Epithelial cell of prostate (primary cell): ENCODE measurements at regions not wholly inside any gene's neighbourhood (a gene's known extent, or its start where the extent isn't known, plus 50 kb on each side); places are given as distances from the start of the nearest gene placed in this dataset.

ENCODE experiments used
- DNase-seq: peaks from one replicate; pipeline ENCODE4 v3.0.0-alpha.2; 2011; ENCODE audit warnings: low read depth, low spot score
- H3K27ac ChIP-seq: fragments of 450-650 bp; 2 replicates; pipeline ENCODE4 v1.5.1; 2017; ENCODE audit warnings: mild to moderate bottlenecking

DNA sequence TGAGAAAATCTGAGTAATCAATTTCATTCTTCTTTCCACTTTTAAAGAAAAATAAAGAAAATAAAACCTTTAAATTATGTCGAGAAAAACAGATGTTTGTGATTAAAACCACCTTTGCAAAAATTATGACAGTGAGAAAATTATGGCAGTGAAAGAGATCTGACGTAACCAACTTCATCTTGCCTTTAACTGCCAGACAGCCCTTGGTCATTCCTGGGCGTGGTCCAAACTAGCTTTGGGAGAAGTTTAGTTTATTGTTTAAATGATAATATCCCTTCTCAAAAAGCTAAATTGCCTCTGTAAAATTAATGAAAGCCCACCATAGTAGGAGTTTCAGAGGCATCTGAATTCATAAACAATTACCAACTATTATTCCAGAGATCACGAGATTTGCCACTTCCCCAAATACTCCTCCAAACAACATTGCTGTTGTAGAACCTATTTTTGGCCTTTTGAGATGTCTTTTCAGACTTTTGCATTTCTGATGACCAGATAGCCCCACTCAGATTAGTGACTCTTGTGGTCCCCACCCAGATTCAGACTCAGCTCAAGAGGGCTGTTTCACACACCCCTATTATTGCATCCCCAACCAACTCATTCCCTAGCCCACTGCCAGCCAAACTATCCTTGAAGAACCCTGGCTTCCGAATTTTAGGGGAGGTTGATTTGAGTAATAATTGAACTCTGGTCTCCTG, 664.4 kb upstream of the CBLB start:
- DNase-seq = no peak
- no peak overlapping the region for H3K27ac ChIP-seq

DNA sequence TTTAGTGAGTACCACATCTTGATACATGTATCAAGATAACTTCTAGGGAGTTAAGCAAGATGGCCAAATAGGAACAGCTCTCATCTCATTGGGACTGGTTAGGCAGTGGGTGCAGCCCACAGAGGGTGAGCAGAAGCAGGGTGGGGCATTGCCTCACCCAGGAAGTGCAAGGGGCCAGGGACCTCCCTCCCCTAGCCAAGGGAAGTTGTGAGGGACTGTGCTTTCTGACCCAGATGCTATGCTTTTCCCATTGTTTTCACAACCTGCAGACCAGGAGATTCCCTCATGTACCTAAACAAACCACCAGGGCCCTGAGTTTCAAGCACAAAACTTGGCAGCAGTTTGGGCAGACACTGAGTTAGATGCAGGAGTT, 665.0 kb upstream of the CBLB start:
- DNase-seq = no peak
- H3K27ac ChIP-seq = no peak overlapping the region

DNA sequence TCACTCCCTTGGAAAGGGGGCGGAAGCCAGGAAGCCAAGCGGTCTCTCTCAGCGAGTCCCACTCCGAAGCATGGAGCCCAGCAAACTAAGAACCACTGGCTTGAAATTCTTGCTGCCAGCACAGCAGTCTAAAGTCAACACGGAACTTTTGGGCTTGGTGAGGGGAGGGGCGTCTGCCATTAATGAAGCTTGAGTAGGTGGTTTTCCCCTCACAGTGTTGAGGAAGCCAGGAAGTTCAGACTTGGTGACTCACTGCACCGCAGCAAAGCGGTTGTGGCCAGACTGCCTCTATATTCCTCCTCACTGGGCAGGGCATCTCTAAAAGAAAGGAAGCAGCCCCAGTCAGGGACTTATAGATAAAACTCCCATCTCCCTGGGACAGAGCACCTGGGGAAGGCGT, 665.4 kb upstream of the CBLB start:
- H3K27ac ChIP-seq = no peak overlapping the region
- DNase-seq = peak; percentile 44

DNA sequence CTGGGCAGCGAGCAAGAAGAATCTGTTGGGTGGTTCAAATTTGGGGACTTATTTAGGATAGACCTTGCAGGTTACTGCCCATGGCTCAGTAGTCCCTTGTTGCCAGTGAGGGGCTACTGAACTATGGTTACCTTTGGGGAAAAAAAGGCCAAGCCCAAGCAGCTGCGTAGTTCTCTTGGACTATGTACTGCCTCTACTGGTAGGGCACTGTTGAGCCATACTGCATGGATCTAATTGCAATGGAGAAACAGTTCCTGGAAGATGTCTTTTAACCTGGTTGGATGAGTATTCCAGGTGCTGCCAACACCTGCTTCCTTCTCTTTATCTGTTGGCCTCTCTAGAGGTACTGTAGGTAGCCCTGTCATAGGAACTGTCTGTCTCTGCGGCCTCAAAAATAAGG, 671.9 kb upstream of the CBLB start:
- H3K27ac ChIP-seq = no peak overlapping the region

DNA sequence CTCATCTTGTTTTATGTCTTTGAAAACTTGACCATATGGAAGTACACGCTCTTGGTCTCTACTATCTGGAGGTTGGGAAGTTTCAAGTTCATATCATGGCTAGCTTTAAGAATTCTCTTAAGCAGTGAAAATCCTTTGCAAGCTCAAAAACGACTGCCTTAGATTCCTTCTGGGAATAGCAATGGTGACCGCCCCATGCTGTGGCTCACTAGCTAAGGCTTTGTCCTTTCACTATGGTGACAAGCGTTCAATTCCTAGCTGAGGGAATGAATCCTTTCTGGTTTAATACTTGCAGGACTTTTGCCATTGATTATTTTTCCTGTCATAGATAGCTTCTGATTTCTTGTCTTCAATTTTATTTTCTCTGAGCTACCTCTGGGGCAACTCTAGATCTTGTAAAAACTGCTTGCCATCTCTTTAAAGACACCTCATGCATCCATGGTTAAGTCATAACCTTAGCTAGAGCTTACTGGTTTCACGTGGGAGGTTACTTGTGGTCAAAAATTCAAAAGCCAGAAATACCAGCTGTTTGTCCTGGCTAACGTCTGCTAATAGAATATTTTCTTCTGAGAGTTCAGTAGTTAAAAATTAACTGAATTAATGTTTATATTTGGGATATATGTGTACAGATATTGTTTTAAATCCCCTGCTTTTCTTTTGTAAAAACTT, 673.4 kb upstream of the CBLB start:
- no peak overlapping the region for H3K27ac ChIP-seq
- no peak for DNase-seq

More for the DNA sequence above, 671.9 kb upstream of the CBLB start:
- no peak for DNase-seq

DNA sequence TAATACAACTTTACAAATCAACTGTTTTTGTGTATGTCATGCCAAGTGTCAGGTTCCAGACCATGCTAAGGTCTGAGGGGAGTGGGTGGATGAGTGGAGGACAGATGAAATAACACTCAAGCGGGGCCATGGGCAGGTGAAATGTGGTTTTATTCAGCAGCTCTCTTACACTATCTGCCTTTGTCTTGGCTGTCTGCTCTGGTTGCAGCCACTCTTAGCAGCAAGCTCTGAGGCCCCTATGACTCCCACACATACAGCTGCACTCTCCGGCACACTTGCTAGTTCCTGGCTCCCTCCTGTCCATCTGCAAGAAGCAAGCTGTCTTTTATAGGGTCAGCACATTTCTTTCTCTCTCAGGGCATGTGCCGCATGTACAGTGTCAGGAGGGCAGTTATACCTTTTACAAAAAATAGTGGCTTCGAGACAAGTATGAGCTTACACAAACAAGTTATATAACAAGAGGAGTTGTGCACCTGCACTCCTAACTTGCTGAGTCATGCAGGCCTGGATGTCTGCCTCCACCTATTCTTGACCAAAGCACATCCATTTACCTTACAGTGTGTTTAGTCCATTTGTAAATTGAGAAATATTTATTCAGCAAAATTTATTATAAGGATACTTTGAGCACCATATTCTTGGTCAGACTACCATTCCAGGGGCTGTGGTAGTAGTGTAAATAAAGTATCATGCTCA, 683.7 kb upstream of the CBLB start:
- H3K27ac ChIP-seq = no peak overlapping the region
- no peak for DNase-seq

DNA sequence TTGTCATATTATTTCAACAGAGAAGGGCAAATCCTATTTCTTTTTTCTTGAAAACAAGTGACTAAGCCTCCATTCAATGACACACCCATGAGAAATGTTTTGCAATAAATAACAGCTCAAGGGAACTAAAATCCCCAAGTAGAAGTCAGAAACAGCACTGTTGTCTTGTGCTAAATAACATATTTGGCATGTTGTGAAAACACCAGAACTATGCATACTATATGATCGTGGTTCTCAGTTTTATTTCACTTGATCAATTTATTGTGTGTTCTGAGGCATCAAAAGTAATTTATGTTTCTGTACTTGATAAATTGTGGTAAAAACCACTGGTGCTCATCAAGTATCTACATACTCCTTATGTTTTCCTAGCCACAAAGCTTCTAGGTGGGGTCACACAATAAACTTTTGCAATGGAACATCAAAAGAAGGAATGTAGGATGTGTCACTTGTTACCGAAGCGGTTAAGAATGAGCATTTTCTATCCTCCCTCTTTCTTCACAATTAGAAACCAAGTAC, 691.7 kb upstream of the CBLB start:
- H3K27ac ChIP-seq = peak overlapping the region; percentile 58

DNA sequence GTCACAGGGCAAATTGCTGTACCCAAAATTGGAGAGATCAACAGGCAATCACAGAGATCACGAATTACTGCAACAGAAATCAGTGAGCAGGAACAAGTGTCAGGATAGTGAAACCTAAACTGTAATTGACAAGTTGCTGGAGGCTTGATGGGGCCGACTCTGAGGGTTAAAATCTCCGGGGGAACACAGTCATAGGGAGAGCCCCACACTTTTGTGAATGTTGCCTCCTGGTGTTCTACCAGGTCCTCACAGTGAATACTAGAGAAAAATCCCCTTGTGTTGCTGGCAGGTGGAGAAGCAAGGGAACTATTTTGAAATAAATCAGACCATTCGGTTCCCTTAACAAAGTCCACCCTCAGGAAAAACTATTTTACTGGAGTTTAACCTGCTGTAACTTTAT, 697.5 kb upstream of the CBLB start:
- no peak for DNase-seq
- H3K27ac ChIP-seq = no peak overlapping the region

More for the DNA sequence above, 691.7 kb upstream of the CBLB start:
- peak; percentile 33 for DNase-seq

DNA sequence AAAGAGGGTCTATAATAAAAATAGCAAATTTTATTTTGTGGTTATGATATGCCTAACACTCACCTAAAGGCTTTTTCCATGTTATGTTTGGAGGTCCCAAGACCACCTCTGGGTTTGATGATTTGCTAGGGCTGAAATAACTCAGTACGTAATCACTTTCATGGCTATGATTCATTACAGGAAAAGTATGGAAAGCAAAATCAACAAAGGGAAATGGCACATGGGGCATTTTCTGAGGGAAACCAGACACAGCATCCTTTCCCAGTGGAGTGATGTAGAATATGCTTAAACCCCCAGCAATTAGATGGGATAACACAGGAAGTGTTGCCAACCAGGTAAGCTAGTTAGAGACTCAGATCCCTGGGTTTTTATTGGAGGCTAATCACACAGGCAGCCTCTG, 701.6 kb upstream of the CBLB start:
- DNase-seq = no peak
- H3K27ac ChIP-seq = no peak overlapping the region

DNA sequence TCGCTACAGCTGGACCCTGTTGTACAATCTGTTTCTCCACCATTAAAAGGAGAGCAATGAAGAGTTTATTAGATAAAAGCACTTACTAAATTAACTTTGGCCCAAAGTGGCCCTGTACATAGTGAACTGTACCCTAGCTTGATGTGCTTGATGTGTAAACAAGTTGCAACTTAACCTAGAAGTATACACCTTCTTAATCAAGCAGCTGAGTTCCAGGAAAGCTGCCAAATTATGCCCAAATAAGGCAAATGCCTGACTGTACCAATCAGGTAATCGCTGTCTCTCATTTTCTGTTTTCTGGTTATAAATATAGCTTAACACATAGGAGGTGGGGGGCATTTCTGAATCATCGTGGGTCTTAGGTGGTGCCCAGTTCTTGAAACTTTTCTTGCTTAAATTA, 704.8 kb upstream of the CBLB start:
- H3K27ac ChIP-seq = no peak overlapping the region
- DNase-seq = no peak

DNA sequence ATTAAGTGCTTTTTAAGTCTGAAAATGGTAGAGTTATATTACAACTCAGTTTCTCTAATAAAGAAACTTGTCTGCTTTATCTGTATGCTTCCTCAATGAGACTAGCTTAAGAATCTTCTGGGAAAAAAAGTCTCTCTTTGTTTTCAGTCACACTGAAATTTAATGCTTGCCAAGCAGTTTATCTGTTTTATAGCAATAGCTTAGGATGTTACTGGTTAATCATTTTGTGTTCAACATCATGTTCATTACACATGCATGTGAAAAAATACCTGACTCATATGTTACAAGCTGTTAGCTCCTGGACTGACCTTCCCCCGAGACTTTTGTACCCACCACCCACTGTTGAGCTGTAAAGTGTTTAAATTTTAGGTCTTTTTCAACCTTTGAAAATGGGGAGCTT, 706.2 kb upstream of the CBLB start:
- no peak for DNase-seq
- no peak overlapping the region for H3K27ac ChIP-seq

DNA sequence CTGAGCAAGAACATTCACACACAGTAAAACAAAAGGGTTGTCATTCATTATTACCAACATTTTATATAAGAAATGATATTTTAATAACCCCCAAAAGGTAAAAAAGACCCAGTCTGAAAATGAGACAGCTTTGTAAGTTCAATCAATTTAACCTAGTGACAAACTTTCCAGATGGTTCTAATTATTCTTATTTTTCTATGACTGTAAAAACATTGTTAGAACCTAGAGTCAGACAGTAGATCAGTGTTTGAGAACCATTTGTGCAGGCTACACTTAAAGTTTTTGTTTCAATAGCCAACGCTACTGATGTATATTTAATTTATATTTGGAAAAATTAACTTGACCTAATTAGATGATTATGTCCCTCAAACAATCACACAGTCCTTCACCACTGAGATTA, 708.4 kb upstream of the CBLB start:
- DNase-seq = no peak
- H3K27ac ChIP-seq = no peak overlapping the region

DNA sequence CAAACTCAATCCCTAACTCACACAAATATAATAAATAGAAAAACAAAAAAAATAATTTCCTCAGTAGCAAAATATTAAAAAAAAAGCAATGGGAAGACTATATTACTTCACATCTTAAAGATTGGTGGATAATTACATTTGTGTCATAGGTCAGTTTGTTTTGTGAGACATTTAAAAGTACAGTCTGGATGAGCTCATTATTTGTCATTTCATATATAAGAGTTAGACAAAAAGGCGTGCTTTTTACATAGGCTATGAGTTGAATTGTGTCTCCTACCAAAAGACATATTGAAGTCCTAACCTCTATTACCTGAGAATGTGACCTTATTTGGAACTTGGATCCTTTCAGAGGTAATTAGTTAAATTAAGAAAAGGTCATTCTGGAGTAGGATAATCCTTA, 710.1 kb upstream of the CBLB start:
- no peak for DNase-seq
- H3K27ac ChIP-seq = no peak overlapping the region

DNA sequence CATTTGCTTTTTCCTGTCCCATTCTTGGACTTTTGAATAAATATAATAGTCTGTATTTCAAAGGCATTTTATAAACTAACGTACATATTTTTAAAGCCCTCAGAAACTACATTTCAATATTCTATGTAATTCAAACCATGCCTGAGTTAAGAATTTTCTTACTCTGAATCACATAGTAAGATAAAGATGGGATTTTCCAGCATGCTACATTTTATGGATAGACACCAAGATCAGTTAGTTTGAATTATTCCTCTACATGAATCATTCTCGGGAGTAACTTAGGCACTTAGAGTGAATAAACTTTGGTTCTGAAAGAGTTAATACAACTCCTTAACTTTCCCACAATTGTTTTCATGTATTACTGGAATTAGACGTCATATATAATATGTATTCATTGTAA, 713.3 kb upstream of the CBLB start:
- no peak for DNase-seq
- H3K27ac ChIP-seq = no peak overlapping the region

DNA sequence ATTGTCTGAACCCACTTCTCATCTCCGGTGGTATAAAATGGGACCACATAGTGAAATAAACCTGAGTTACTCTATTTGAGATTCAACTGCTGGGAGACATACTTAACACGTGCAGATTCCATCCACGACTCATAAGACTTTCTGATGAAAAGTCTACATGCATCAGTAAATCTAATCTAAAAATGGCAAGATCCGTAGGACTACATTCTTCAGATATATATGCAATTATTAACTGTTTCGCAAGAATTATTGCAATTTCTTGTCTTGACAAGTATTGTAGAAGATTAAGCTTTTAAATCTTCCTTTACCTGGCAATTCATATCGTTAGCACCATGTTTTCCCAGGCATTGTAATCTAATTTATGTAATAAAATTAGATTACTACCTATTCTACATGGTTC, 718.7 kb upstream of the CBLB start:
- no peak for DNase-seq
- H3K27ac ChIP-seq = peak overlapping the region; percentile 68

DNA sequence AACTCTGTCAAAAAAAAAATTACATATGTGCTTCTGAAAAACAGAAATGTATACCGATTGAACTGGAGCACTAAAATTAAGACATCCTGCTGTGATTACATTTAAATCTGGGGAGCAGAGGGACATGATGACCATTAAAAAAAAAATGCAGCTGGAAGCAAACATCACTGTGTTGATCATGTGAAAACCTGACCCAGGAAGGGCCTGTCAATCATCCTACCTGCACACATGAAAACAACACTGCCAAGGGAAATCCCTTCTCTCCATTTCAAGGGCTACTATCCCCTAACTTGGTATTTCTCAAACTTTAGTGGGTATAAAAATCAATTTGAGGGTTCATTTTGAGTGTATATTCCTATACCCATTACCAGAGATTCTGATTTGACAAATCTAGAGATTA, 719.9 kb upstream of the CBLB start:
- DNase-seq = peak; percentile 24
- H3K27ac ChIP-seq = peak overlapping the region; percentile 68

DNA sequence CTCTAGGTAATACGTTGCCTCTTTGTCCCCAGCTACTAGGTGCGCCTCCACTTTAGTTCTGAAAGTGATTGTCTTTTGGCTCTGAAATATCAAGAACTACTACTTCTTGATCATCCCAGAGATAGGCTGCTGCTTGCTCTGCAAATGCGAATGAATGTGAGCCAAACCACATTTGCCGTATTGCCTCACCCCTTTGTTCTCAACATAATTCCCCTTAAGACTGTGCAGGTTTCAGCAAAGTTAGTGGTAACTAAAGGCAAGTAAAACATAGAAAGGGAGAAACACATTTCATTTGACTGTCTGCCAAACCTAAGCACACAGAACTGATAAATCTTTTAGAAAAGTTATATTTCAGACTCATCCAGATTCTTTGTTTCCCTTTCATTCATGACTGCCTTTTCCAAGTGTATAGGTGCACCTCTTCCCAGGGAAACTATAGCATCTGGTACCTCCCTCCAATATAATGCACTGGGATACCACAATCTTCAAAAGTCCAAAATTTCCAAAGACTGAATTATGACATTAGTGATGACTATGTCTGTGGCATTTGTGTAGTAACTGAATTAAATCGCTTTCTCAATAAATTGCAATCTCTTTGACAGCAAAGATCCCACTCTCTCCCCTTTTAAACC, 720.6 kb upstream of the CBLB start:
- DNase-seq = peak; percentile 86
- H3K27ac ChIP-seq = peak overlapping the region; percentile 68

DNA sequence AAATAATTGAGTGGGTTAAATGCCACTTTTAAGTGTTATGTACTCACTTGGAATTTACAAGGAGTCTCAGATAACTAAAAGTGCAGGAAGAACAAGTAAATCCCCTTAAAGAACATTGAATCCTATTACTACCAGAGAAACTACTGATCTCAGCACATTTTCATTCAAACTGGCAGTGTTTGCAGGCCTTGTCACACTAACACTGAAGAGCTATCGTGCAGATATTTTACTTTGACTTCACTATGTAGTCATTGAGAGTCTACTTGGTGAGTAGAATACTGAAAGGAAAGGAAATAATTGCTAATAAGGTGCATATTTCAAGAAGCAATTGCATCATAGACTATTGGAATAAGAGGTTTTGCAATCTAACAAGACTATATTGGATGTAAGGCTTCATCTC, 721.4 kb upstream of the CBLB start:
- peak overlapping the region; percentile 68 for H3K27ac ChIP-seq
- DNase-seq = no peak

DNA sequence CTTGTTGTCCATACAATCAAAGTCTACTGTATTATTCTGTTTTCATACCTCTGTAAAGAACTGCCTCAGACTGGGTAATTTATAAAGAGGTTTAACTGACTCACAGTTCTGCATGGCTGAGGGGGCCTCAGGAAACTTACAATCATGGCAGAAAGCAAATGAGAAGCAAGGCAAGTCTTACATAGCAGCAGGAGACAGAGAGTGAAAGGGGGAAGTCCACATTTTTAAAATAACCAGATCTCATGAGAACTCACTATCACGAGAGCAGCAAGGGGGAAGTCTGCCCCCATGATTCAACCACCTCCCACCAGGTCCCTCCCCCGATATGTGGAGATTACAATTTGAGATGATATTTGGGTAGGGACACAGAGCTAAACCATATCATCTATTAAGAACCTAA, 724.6 kb upstream of the CBLB start:
- DNase-seq = no peak
- no peak overlapping the region for H3K27ac ChIP-seq

DNA sequence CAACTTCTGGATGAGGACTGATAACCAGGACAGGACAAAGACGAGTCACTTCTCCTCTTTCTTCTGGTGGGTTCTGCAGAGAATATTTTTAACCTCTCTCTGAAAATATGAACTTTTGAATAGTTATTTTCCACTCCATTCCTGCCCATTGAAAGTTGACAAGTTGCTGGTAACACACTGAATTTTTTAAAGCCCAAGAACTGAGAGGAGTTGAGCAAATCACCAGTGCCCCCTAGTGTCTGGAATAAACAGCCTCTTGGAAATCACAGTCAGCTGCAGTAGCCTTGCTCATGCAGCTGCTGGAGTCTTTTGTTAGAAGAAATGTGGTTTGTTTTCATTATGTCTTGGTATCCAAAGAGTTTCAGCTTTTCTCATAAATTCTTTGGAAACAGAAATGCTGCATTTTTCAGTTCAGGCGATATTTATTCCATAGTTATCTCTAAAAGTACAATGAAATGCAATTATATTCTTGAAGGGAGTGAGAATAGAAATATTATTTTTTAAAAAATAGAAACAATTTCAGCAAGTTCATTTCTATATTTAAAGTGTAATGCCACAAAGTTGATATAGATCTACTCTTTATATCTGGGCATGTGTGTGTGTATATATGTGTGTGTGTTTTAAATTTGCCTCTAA, 741.0 kb upstream of the CBLB start:
- DNase-seq = no peak
- no peak overlapping the region for H3K27ac ChIP-seq
